Astrocyte (in vitro differentiated cells and primary cell): ENCODE measurements at regions not wholly inside any gene's neighbourhood (a gene's known extent, or its start where the extent isn't known, plus 50 kb on each side); places are given as distances from the start of the nearest gene placed in this dataset.

Experiments
- DNase-seq: peaks from one replicate; pipeline ENCODE4 v3.0.0-alpha.2; 2010; ENCODE audit warnings: low read depth
- FAIRE-seq: peaks from 2 replicates; lab custom pipeline; 2011; peaks lifted over from hg19 to GRCh38; lab: Jason Lieb, UNC
- H2AFZ ChIP-seq: 2 replicates; pipeline ENCODE4 v1.6.0; 2012; ENCODE audit warnings: low read depth, low read length, inconsistent platforms
- H3K27ac ChIP-seq: 2 replicates; pipeline ENCODE4 v1.5.1; 2011; ENCODE audit warnings: low read depth, low read length, inconsistent platforms
- H3K27me3 ChIP-seq: 2 replicates; pipeline ENCODE4 v1.6.0; 2011; ENCODE audit warnings: low read length, inconsistent platforms; ENCODE audit not compliant: insufficient read depth
- H3K36me3 ChIP-seq: 2 replicates; pipeline ENCODE4 v1.5.1; 2011; ENCODE audit warnings: low read length, inconsistent platforms; ENCODE audit not compliant: insufficient read depth
- H3K4me1 ChIP-seq: 2 replicates; pipeline ENCODE4 v1.5.1; 2011; ENCODE audit warnings: low read length, inconsistent platforms; ENCODE audit not compliant: insufficient read depth
- H3K4me2 ChIP-seq: 2 replicates; pipeline ENCODE4 v1.6.0; 2012; ENCODE audit warnings: low read length, inconsistent platforms
- H3K4me3 ChIP-seq: 2 replicates; pipeline ENCODE4 v1.5.1; 2011; ENCODE audit warnings: low read depth, mild to moderate bottlenecking, low read length, inconsistent platforms; ENCODE audit not compliant: insufficient read depth
- H3K79me2 ChIP-seq: 2 replicates; pipeline ENCODE4 v1.6.0; 2012; ENCODE audit warnings: mild to moderate bottlenecking, low read length, inconsistent platforms; ENCODE audit not compliant: insufficient read depth
- H3K9ac ChIP-seq: 2 replicates; pipeline ENCODE4 v1.6.0; 2012; ENCODE audit warnings: mild to moderate bottlenecking, low read length, inconsistent platforms
- H3K9me3 ChIP-seq: 2 replicates; pipeline ENCODE4 v1.5.1; 2012; ENCODE audit warnings: low read depth, mild to moderate bottlenecking, low read length, inconsistent platforms; ENCODE audit not compliant: insufficient read depth
- H4K20me1 ChIP-seq: 2 replicates; pipeline ENCODE4 v1.6.0; 2012; ENCODE audit warnings: low read length, inconsistent platforms; ENCODE audit not compliant: insufficient read depth
- H3K27ac Mint-ChIP-seq: one replicate; pipeline ENCODE4 v1.8.0; 2021; ENCODE audit warnings: mild to moderate bottlenecking, mixed read lengths; ENCODE audit not compliant: unreplicated experiment
- H3K27me3 Mint-ChIP-seq: one replicate; pipeline ENCODE4 v1.8.0; 2021; ENCODE audit warnings: low read depth, mixed read lengths; ENCODE audit not compliant: unreplicated experiment
- H3K36me3 Mint-ChIP-seq: one replicate; pipeline ENCODE4 v1.8.0; 2021; ENCODE audit warnings: low read depth, mixed read lengths; ENCODE audit not compliant: unreplicated experiment
- H3K4me1 Mint-ChIP-seq: one replicate; pipeline ENCODE4 v1.8.0; 2021; ENCODE audit warnings: low read depth, mixed read lengths; ENCODE audit not compliant: unreplicated experiment
- H3K4me3 Mint-ChIP-seq: one replicate; pipeline ENCODE4 v1.8.0; 2021; ENCODE audit warnings: mild to moderate bottlenecking, moderate library complexity, mixed read lengths; ENCODE audit not compliant: unreplicated experiment
- H3K9me3 Mint-ChIP-seq: one replicate; pipeline ENCODE4 v1.8.0; 2021; ENCODE audit warnings: mild to moderate bottlenecking, mixed read lengths; ENCODE audit not compliant: unreplicated experiment
- EZH2 ChIP-seq: IDR thresholded peaks from 2 replicates; pipeline ENCODE4 v1.6.1; 2012; ENCODE audit warnings: mild to moderate bottlenecking, low read length, inconsistent platforms; ENCODE audit not compliant: insufficient read depth
- TF ChIP-seq, protein P1 (sequence below): IDR thresholded peaks from 2 replicates; pipeline ENCODE4 v1.5.1; 2011; ENCODE audit warnings: low read depth, mild to moderate bottlenecking, inconsistent platforms, low read length, moderate library complexity; ENCODE audit not compliant: insufficient read depth

DNA sequence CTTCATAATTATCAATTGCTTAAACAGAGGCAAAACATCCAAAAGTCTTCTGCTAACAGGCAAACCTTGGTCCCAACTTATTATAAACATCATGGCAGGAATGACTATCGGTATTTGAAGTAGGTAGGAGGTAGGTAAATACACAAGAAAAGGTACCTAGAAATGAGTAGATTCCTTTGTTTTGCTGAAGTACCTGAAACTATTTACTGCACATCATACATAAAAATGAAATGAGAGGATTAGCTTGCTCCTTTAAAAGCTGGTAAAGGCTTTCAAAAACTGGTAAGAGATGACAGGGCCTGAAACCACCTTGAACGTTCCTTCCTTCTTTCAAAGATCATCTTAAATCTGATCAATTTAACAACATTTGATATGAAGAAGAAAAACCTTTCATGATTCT, 55.2 kb upstream of the MAPRE2 start:
- Mint-ChIP-seq H3K4me1 (no peaks in the 10 kb centered on the region), H3K4me3 (no peak overlapping the region), H3K27ac (no peak overlapping the region), H3K36me3 (no peaks in the 10 kb centered on the region), H3K9me3 (no peaks in the 10 kb centered on the region), H3K27me3 (no peaks in the 10 kb centered on the region)
- FAIRE-seq (no peak), DNase-seq (no peak)
- Histone ChIP-seq H4K20me1 (no peaks in the 10 kb centered on the region), H3K9ac (no peak overlapping the region), H3K27me3 (no peaks in the 10 kb centered on the region), H3K9me3 (no peaks in the 10 kb centered on the region), H3K79me2 (no peaks in the 10 kb centered on the region), H3K4me3 (no peak overlapping the region), H3K36me3 (no peaks in the 10 kb centered on the region), H3K4me1 (no peaks in the 10 kb centered on the region), H2AFZ (no peak overlapping the region), H3K4me2 (no peak overlapping the region), H3K27ac (no peak overlapping the region)
- TF ChIP-seq, protein P1, sequence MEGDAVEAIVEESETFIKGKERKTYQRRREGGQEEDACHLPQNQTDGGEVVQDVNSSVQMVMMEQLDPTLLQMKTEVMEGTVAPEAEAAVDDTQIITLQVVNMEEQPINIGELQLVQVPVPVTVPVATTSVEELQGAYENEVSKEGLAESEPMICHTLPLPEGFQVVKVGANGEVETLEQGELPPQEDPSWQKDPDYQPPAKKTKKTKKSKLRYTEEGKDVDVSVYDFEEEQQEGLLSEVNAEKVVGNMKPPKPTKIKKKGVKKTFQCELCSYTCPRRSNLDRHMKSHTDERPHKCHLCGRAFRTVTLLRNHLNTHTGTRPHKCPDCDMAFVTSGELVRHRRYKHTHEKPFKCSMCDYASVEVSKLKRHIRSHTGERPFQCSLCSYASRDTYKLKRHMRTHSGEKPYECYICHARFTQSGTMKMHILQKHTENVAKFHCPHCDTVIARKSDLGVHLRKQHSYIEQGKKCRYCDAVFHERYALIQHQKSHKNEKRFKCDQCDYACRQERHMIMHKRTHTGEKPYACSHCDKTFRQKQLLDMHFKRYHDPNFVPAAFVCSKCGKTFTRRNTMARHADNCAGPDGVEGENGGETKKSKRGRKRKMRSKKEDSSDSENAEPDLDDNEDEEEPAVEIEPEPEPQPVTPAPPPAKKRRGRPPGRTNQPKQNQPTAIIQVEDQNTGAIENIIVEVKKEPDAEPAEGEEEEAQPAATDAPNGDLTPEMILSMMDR, result no peak
- no peak for TF ChIP-seq EZH2

DNA sequence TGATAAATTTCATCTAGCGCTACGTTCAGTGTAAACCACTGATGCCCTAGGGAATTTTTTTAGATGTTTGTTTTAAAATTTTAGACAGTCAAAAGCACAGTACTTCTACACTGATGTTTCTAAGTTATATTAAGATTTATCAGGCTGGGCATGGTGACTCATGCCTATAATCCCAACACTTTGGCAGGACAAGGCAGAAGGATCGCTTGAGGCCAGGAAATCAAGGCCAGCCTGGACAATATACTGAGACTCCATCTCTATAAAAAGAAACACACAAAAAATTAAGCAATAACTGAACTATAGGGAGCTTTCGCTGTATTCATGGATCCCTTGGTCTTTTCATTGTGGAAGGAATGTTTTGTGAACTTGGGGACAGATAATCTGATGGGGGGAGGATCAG, 50.6 kb upstream of the MAPRE2 start:
- Histone ChIP-seq H3K4me2 (no peak overlapping the region), H3K36me3 (no peaks in the 10 kb centered on the region), H3K9ac (no peak overlapping the region), H2AFZ (no peak overlapping the region), H3K27me3 (no peaks in the 10 kb centered on the region), H3K9me3 (no peaks in the 10 kb centered on the region), H4K20me1 (no peaks in the 10 kb centered on the region), H3K4me3 (no peak overlapping the region), H3K4me1 (no peaks in the 10 kb centered on the region), H3K27ac (no peak overlapping the region), H3K79me2 (no peaks in the 10 kb centered on the region)
- DNase-seq (peak; percentile 42), FAIRE-seq (no peak)
- H3K4me1 Mint-ChIP-seq, result no peaks in the 10 kb centered on the region
- no peak overlapping the region for H3K27ac Mint-ChIP-seq
- peaks cover 1% of the 10 kb centered on the region for H3K36me3 Mint-ChIP-seq
- H3K4me3 Mint-ChIP-seq, result no peak overlapping the region
- no peak for TF ChIP-seq EZH2
- TF ChIP-seq, protein P1, result no peak
- H3K27me3 Mint-ChIP-seq, result no peaks in the 10 kb centered on the region
- peaks cover 2% of the 10 kb centered on the region for H3K9me3 Mint-ChIP-seq

DNA sequence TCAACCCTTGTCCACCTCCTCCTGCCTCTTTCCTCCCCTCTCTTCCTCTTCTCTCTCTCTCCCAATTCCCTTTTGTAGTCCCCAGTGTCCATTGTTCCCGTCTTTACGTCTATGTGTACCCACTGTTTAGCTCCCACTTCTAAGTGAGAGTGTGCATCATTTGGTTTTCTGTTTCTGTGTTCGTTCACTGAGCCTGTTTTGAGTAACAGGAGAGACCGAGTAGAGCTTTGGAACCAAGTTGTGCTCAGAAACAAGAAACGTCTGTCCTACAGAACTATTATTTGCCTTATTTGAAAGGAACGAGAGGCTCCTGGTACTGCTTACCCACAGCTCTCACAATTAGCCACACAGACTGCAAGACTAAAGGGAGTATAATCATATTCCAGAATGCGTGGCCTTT, 50.1 kb upstream of the MAPRE2 start:
- no peaks in the 10 kb centered on the region for H3K9me3 ChIP-seq
- no peaks in the 10 kb centered on the region for H3K4me1 Mint-ChIP-seq
- DNase-seq (no peak), FAIRE-seq (no peak)
- H3K4me3 Mint-ChIP-seq, result no peak overlapping the region
- H3K4me3 ChIP-seq, result no peak overlapping the region
- no peaks in the 10 kb centered on the region for H4K20me1 ChIP-seq
- H3K4me2 ChIP-seq, result no peak overlapping the region
- H3K27ac ChIP-seq, result no peak overlapping the region
- no peak overlapping the region for H3K27ac Mint-ChIP-seq
- no peak for TF ChIP-seq EZH2
- TF ChIP-seq, protein P1, result no peak
- H3K36me3 Mint-ChIP-seq, result peaks cover 5% of the 10 kb centered on the region
- H3K9ac ChIP-seq, result no peak overlapping the region
- H3K27me3 ChIP-seq, result no peaks in the 10 kb centered on the region
- H3K4me1 ChIP-seq, result no peaks in the 10 kb centered on the region
- H3K79me2 ChIP-seq, result no peaks in the 10 kb centered on the region
- no peaks in the 10 kb centered on the region for H3K27me3 Mint-ChIP-seq
- no peak overlapping the region for H2AFZ ChIP-seq
- H3K36me3 ChIP-seq, result no peaks in the 10 kb centered on the region
- peaks cover 8% of the 10 kb centered on the region for H3K9me3 Mint-ChIP-seq
